ENCODE measurements at regions not wholly inside any gene's neighbourhood (a gene's known extent, or its start where the extent isn't known, plus 50 kb on each side); places are given as distances from the start of the nearest gene placed in this dataset.

- TF ChIP-seq CTCF (IDR thresholded peaks at IDR 0.05; ENCODE audit: control insufficient read depth, extremely low read depth, insufficient read depth), result no peak
- no peak for DNase-seq (ENCODE audit: low read depth)
- H3K4me3 ChIP-seq (ENCODE audit: low read depth, low read length), result no peak overlapping the region
These were observed 126.8 kb upstream of the TNR start for GRCh38 chr1:175870217-175870616.

GRCh38 chr1:175866776-175867175 lies 123.4 kb upstream of the TNR start:
- no peak overlapping the region for H3K4me3 ChIP-seq (ENCODE audit: low read depth, low read length)
- no peak for DNase-seq (ENCODE audit: low read depth)
- TF ChIP-seq CTCF (IDR thresholded peaks at IDR 0.05; ENCODE audit: control insufficient read depth, extremely low read depth, insufficient read depth), result no peak

GRCh38 chr1:175865041-175865766 lies 121.8 kb upstream of the TNR start:
- TF ChIP-seq CTCF (IDR thresholded peaks at IDR 0.05; ENCODE audit: control insufficient read depth, extremely low read depth, insufficient read depth), result no peak
- no peak overlapping the region for H3K4me3 ChIP-seq (ENCODE audit: low read depth, low read length)
- no peak for DNase-seq (ENCODE audit: low read depth)

GRCh38 chr1:175864625-175865024 lies 121.2 kb upstream of the TNR start:
- no peak for TF ChIP-seq CTCF (IDR thresholded peaks at IDR 0.05; ENCODE audit: control insufficient read depth, extremely low read depth, insufficient read depth)
- H3K4me3 ChIP-seq (ENCODE audit: low read depth, low read length), result no peak overlapping the region
- DNase-seq (ENCODE audit: low read depth), result no peak

GRCh38 chr1:175864183-175864582 lies 120.8 kb upstream of the TNR start:
- no peak overlapping the region for H3K4me3 ChIP-seq (ENCODE audit: low read depth, low read length)
- DNase-seq (ENCODE audit: low read depth), result no peak
- TF ChIP-seq CTCF (IDR thresholded peaks at IDR 0.05; ENCODE audit: control insufficient read depth, extremely low read depth, insufficient read depth), result no peak

GRCh38 chr1:175863299-175864050 lies 120.1 kb upstream of the TNR start:
- no peak for TF ChIP-seq CTCF (IDR thresholded peaks at IDR 0.05; ENCODE audit: control insufficient read depth, extremely low read depth, insufficient read depth)
- no peak overlapping the region for H3K4me3 ChIP-seq (ENCODE audit: low read depth, low read length)
- no peak for DNase-seq (ENCODE audit: low read depth)
